Nephron (organoid): ENCODE measurements at regions not wholly inside any gene's neighbourhood (a gene's known extent, or its start where the extent isn't known, plus 50 kb on each side); places are given as distances from the start of the nearest gene placed in this dataset.
"Not testable (repeated sequence)": the region's sequence is repeated elsewhere in the genome, so short reads cannot be mapped to it uniquely, and the experiment has no call there.

Source experiments
- H3K27ac Mint-ChIP-seq, 3 experiments: 2 replicates each; pipeline ENCODE4 v1.8.0; 2020; ENCODE audit warnings: mixed read lengths in 3 of 3, mild to moderate bottlenecking in 2 of 3, moderate library complexity in 1 of 3
- H3K27me3 Mint-ChIP-seq: 2 replicates; pipeline ENCODE4 v1.8.0; 2021; ENCODE audit warnings: low read depth, mild to moderate bottlenecking, moderate library complexity, mixed read lengths
- H3K36me3 Mint-ChIP-seq: 2 replicates; pipeline ENCODE4 v1.8.0; 2020; ENCODE audit warnings: low read depth, mixed read lengths
- H3K4me1 Mint-ChIP-seq: 2 replicates; pipeline ENCODE4 v1.8.0; 2020; ENCODE audit warnings: mixed read lengths
- H3K4me3 Mint-ChIP-seq, 3 experiments: 2 replicates each; pipeline ENCODE4 v1.8.0; 2020; ENCODE audit warnings: mild to moderate bottlenecking in 3 of 3, mixed read lengths in 3 of 3, moderate library complexity in 2 of 3
- H3K9me3 Mint-ChIP-seq: 2 replicates; pipeline ENCODE4 v1.8.0; 2020; ENCODE audit warnings: mixed read lengths
- CTCF ChIP-seq, 3 experiments: fragments of 200-600 bp; sonication (generic); IDR thresholded peaks; one replicate each; pipeline ENCODE4 v1.5.0; 2021; ENCODE audit warnings: antibody characterized with exemption in 3 of 3; ENCODE audit not compliant: unreplicated experiment in 3 of 3

GRCh38 chr2:16025211-16025875 is 85.0 kb downstream of the MYCN start:
- Mint-ChIP-seq H3K4me1 (peaks cover 2% of the 10 kb centered on the region), H3K36me3 (no peaks in the 10 kb centered on the region), H3K27ac (no peak overlapping the region), H3K27me3 (peaks cover 16% of the 10 kb centered on the region), H3K9me3 (no peaks in the 10 kb centered on the region), H3K4me3 (no peak overlapping the region)
- no peak for TF ChIP-seq CTCF (IDR thresholded peaks at IDR 0.05; ENCODE audit: unreplicated experiment in 3 of 3)

DNA sequence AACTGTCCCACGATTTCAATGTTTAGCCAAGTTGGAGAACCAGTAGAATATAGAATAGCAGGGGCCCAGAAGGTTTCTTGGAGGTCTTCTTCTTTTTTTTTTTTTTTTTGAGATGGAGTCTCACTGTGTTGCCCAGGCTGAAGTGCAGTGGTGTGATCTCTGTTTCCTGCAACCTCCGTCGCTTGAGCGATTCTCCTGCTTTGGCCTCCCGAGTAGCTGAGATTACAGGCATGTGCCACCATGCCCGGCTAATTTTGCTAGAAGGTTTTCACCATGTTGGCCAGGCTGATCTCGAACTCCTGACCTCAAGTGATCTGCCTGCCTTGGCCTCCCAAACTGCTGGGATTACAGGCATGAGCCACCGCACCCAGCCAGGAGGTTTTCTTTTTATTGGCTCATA is 84.3 kb downstream of the MYCN start:
- H3K4me1 Mint-ChIP-seq, H3K27ac Mint-ChIP-seq, H3K9me3 Mint-ChIP-seq, H3K36me3 Mint-ChIP-seq, H3K4me3 Mint-ChIP-seq: not testable (repeated sequence)
- peaks cover 20% of the 10 kb centered on the region for H3K27me3 Mint-ChIP-seq

GRCh38 chr2:16023506-16024360 is 83.4 kb downstream of the MYCN start:
- no peak overlapping the region for H3K4me3 Mint-ChIP-seq
- H3K27ac Mint-ChIP-seq: no peak overlapping the region
- peaks cover 26% of the 10 kb centered on the region for H3K27me3 Mint-ChIP-seq
- no peaks in the 10 kb centered on the region for H3K9me3 Mint-ChIP-seq
- H3K36me3 Mint-ChIP-seq: no peaks in the 10 kb centered on the region
- TF ChIP-seq CTCF (IDR thresholded peaks at IDR 0.05; ENCODE audit: unreplicated experiment in 3 of 3): no peak
- H3K4me1 Mint-ChIP-seq: peaks cover 15% of the 10 kb centered on the region

DNA sequence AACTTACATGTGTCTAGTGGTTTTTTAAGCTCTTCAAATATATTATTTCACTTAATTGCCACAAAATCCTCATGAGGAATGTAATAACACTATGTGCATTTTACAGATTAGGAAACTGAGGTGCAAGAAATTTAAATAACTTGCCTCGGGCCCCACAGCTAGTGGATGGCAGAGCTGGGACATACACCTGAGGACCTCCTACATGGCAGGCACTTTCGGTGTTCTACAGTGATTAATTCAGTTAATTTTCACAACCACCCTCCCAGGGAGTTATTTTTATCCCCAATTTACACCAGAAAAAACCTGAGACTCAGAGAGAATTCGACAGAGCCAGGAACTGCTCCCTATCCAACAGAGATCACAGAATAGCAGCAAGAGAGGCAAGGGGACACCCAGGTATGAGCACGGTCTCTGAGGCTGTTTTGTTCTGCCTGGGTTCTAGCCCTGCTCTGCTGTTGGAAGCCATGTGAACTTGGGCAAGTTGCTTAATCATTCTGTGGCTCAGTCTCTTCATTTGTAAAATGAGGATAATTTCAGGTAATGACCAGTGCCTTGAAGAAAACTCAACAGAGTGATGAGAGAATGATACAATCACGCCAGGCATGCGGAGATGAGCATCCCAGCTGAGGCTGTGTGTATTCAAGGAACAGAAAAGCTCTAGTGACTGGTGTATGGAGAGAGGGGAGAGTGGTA is 82.3 kb downstream of the MYCN start:
- H3K4me1 Mint-ChIP-seq: peaks cover 16% of the 10 kb centered on the region
- peaks cover 26% of the 10 kb centered on the region for H3K27me3 Mint-ChIP-seq
- no peak overlapping the region for H3K27ac Mint-ChIP-seq
- no peaks in the 10 kb centered on the region for H3K9me3 Mint-ChIP-seq
- TF ChIP-seq CTCF (IDR thresholded peaks at IDR 0.05; ENCODE audit: unreplicated experiment in 3 of 3): no peak
- H3K4me3 Mint-ChIP-seq: no peak overlapping the region
- H3K36me3 Mint-ChIP-seq: no peaks in the 10 kb centered on the region

DNA sequence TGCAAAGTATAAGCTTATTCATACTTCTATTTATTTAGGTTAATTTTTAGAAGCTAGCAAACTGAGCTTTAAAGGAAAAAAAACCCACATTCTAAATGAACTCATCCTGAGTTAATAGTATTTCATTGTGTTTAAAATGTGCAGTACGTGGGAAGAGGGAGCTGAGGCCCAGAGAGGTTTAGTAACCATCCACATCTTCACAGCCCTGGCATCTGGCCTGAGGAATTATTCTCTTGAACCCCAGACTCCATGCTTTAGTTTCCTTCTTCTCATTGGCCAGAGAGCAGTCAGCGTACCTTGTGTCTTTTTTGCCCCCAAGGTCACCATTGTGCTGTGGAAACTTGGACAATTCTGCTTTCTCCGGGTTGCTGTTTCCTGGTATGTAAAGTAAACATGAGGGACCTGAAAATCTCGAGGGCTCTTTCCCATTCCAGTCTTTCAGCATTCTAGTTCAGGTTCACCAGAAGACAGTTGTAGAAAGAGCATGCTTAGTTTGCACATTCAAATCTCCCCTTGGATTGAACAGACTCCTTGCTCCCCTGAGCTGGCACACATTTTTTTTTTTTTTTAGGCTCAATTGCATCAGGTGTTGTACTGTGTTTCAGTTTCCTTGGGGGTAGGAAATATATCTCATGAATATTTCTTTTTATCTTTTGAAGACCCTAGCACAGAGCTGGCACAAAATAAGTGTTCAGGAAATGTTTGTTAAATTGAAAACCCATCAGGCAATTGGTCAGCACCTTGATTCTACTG is 81.4 kb downstream of the MYCN start:
- no peak for TF ChIP-seq CTCF (IDR thresholded peaks at IDR 0.05; ENCODE audit: unreplicated experiment in 3 of 3)
- H3K4me3 Mint-ChIP-seq: no peak overlapping the region
- H3K4me1 Mint-ChIP-seq: peaks cover 23% of the 10 kb centered on the region
- no peak overlapping the region for H3K27ac Mint-ChIP-seq
- no peaks in the 10 kb centered on the region for H3K9me3 Mint-ChIP-seq
- H3K27me3 Mint-ChIP-seq: peaks cover 26% of the 10 kb centered on the region
- no peaks in the 10 kb centered on the region for H3K36me3 Mint-ChIP-seq
